CD14-positive monocyte (primary cell): ENCODE measurements at regions not wholly inside any gene's neighbourhood (a gene's known extent, or its start where the extent isn't known, plus 50 kb on each side); places are given as distances from the start of the nearest gene placed in this dataset. TPM values are rescaled to one million over a fixed set of nuclear protein-coding genes. Genes with fewer than 3 reads are reported as not detected.

ENCODE experiments used
- DNase-seq, 3 donors: peaks; one replicate each; pipeline ENCODE4 v3.0.0-alpha.2; 2011 to 2022
- H2AFZ ChIP-seq: 2 replicates; pipeline ENCODE4 v1.6.0; 2012; ENCODE audit warnings: mild to moderate bottlenecking, low read depth, low read length, inconsistent platforms; ENCODE audit not compliant: insufficient read depth, poor library complexity, severe bottlenecking
- H3K27ac ChIP-seq, 2 donors: 1 replicate in 1 of 2; 2 replicates in 1 of 2; pipeline ENCODE4 v1.5.1; 2012 to 2013; ENCODE audit warnings: low read length in 2 of 2, control low read depth in 1 of 2, inconsistent platforms in 1 of 2, low read depth in 1 of 2, mild to moderate bottlenecking in 1 of 2
- H3K27me3 ChIP-seq, 2 donors: one replicate each; pipeline versions ENCODE4 v1.6.0 to v1.6.1; 2011 to 2013; ENCODE audit warnings: low read length in 2 of 2; ENCODE audit not compliant: control insufficient read depth in 2 of 2, insufficient read depth in 2 of 2
- H3K36me3 ChIP-seq, 2 donors: replicated peaks in 1 of 2; 1 replicate in 1 of 2; 2 replicates in 1 of 2; pipeline versions ENCODE4 v1.5.1 to v1.6.1; 2012 to 2013; ENCODE audit warnings: low read length in 2 of 2, control low read depth in 1 of 2, inconsistent platforms in 1 of 2, mild to moderate bottlenecking in 1 of 2; ENCODE audit not compliant: insufficient read depth in 2 of 2, control insufficient read depth in 1 of 2
- H3K4me1 ChIP-seq, 2 donors: 1 replicate in 1 of 2; 2 replicates in 1 of 2; pipeline versions ENCODE4 v1.5.1 to v1.6.1; 2012 to 2013; ENCODE audit warnings: low read length in 2 of 2, control low read depth in 1 of 2, inconsistent platforms in 1 of 2, mild to moderate bottlenecking in 1 of 2, moderate library complexity in 1 of 2; ENCODE audit not compliant: insufficient read depth in 2 of 2, control insufficient read depth in 1 of 2
- H3K4me2 ChIP-seq: replicated peaks from 2 replicates; pipeline ENCODE3; 2012; ENCODE audit warnings: low read length, moderate library complexity, mild to moderate bottlenecking; ENCODE audit not compliant: poor library complexity, severe bottlenecking; ENCODE audit errors: extremely low read depth
- H3K4me3 ChIP-seq, 3 experiments: fragments of 200-600 bp in 1 of 3; sonication (generic) in 1 of 3; replicated peaks in 1 of 3; 1 replicate in 2 of 3; 2 replicates in 1 of 3; pipeline ENCODE4 v1.5.1; 2011 to 2013; ENCODE audit warnings: low read length in 3 of 3, mild to moderate bottlenecking in 3 of 3, control low read depth in 2 of 3, low read depth in 2 of 3, inconsistent platforms in 1 of 3, moderate library complexity in 1 of 3
- H3K79me2 ChIP-seq: 2 replicates; pipeline ENCODE4 v1.6.0; 2012; ENCODE audit warnings: mild to moderate bottlenecking, control low read depth, inconsistent platforms, low read length, moderate library complexity; ENCODE audit not compliant: insufficient read depth
- H3K9ac ChIP-seq: 2 replicates; pipeline ENCODE4 v1.6.0; 2017; ENCODE audit warnings: low read length, mild to moderate bottlenecking; ENCODE audit not compliant: insufficient read depth, poor library complexity, severe bottlenecking
- H3K9me3 ChIP-seq, 2 donors: replicated peaks in 1 of 2; 1 replicate in 1 of 2; 2 replicates in 1 of 2; pipeline versions ENCODE4 v1.5.1 to v1.6.1; 2012 to 2013; ENCODE audit warnings: low read length in 2 of 2, control low read depth in 1 of 2; ENCODE audit not compliant: control insufficient read depth in 1 of 2, insufficient read depth in 1 of 2
- H4K20me1 ChIP-seq: 2 replicates; pipeline ENCODE4 v1.6.0; 2012; ENCODE audit warnings: mild to moderate bottlenecking, low read length, control low read depth, moderate library complexity; ENCODE audit not compliant: insufficient read depth
- H3K27ac Mint-ChIP-seq, 7 donors: one replicate each; pipeline ENCODE4 v1.8.0; 2020; ENCODE audit warnings: mild to moderate bottlenecking in 7 of 7, mixed read lengths in 7 of 7, moderate library complexity in 6 of 7, inconsistent platforms in 2 of 7
- H3K27me3 Mint-ChIP-seq, 3 donors: one replicate each; pipeline ENCODE4 v1.8.0; 2021 to 2022; ENCODE audit warnings: low read depth in 3 of 3, mild to moderate bottlenecking in 3 of 3, mixed read lengths in 3 of 3, moderate library complexity in 3 of 3, inconsistent platforms in 1 of 3
- H3K36me3 Mint-ChIP-seq, 2 donors: one replicate each; pipeline ENCODE4 v1.8.0; 2020; ENCODE audit warnings: mixed read lengths in 2 of 2, inconsistent platforms in 1 of 2, mild to moderate bottlenecking in 1 of 2
- H3K4me1 Mint-ChIP-seq: one replicate; pipeline ENCODE4 v1.8.0; 2020; ENCODE audit warnings: mild to moderate bottlenecking, mixed read lengths
- H3K4me3 Mint-ChIP-seq, 2 donors: one replicate each; pipeline ENCODE4 v1.8.0; 2020; ENCODE audit warnings: mild to moderate bottlenecking in 2 of 2, mixed read lengths in 2 of 2, moderate library complexity in 1 of 2
- H3K9me3 Mint-ChIP-seq, 7 donors: one replicate each; pipeline ENCODE4 v1.8.0; 2020 to 2022; ENCODE audit warnings: mixed read lengths in 7 of 7, mild to moderate bottlenecking in 6 of 7, moderate library complexity in 6 of 7, inconsistent platforms in 2 of 7
- CTCF ChIP-seq: fragments of 200-600 bp; IDR thresholded peaks from one replicate; pipeline ENCODE4 v1.8.0; 2022; ENCODE audit warnings: antibody characterized with exemption, mild to moderate bottlenecking
- WGBS: methylation state at CpG from one replicate; pipeline ENCODE4 v1.1.5; 2013; ENCODE audit warnings: missing lambda C conversion rate; ENCODE audit not compliant: insufficient coverage; 5-methylcytosine and 5-hydroxymethylcytosine counted together
- intact Hi-C, 2 donors: fragments of 100-400 bp; cut with micrococcal nuclease; formaldehyde crosslinking; loops; one replicate each; pipeline versions ENCODE4 v1.15.0 to v1.15.1; 2023
- small RNA-seq: library from RNA; depleted of rRNA; stranded (forward); fragments of <200 nt; gene quantifications from one replicate; pipeline ENCODE3, GENCODE V24; 2012; ENCODE audit warnings: low read depth; ENCODE audit not compliant: insufficient read length

GRCh38 chr5:33381243-33381642, 59.5 kb upstream of the TARS1 start:
- Histone ChIP-seq H3K36me3 (no peaks in the 10 kb centered on the region), H3K27me3 (no peaks in the 10 kb centered on the region), H3K9ac (no peak overlapping the region), H3K9me3 (peaks cover 11 to 13% of the 10 kb centered on the region in 2 donors), H3K79me2 (no peaks in the 10 kb centered on the region), H3K4me2 (no peak overlapping the region), H2AFZ (no peak overlapping the region), H3K27ac (no peak overlapping the region), H3K4me3 (no peak overlapping the region), H4K20me1 (no peaks in the 10 kb centered on the region), H3K4me1 (no peaks in the 10 kb centered on the region)
- intact Hi-C loops, result no loop called here
- peaks cover 5 to 21% (median 14%) of the 10 kb centered on the region in 7 donors for H3K9me3 Mint-ChIP-seq
- H3K36me3 Mint-ChIP-seq, result no peaks in the 10 kb centered on the region
- no peak overlapping the region for H3K27ac Mint-ChIP-seq
- H3K4me3 Mint-ChIP-seq, result no peak overlapping the region
- peaks cover 0 to 3% (median 0%) of the 10 kb centered on the region in 3 donors for H3K27me3 Mint-ChIP-seq
- peaks cover 2% of the 10 kb centered on the region for H3K4me1 Mint-ChIP-seq
- no peak for TF ChIP-seq CTCF
- 57% methylated on average over 1 of the region's 1 CpG for WGBS
- no peak for DNase-seq

Small RNAs in the stretch of these regions (small RNA-seq; reads per million reads assigned to genes)
- not detected for gene AC010343.2
- not detected for gene AC025459.1
